ENCODE measurements at regions not wholly inside any gene's neighbourhood (a gene's known extent, or its start where the extent isn't known, plus 50 kb on each side); places are given as distances from the start of the nearest gene placed in this dataset.

- TF ChIP-seq POLR2AphosphoS5 (IDR thresholded peaks at IDR 0.05; ENCODE audit: low read depth, low read length) = no peak
- TF ChIP-seq ETV5 (CRISPR knock-in tag; IDR thresholded peaks at IDR 0.05; ENCODE audit: borderline replicate concordance) = no peak
- TF ChIP-seq, protein P1, sequence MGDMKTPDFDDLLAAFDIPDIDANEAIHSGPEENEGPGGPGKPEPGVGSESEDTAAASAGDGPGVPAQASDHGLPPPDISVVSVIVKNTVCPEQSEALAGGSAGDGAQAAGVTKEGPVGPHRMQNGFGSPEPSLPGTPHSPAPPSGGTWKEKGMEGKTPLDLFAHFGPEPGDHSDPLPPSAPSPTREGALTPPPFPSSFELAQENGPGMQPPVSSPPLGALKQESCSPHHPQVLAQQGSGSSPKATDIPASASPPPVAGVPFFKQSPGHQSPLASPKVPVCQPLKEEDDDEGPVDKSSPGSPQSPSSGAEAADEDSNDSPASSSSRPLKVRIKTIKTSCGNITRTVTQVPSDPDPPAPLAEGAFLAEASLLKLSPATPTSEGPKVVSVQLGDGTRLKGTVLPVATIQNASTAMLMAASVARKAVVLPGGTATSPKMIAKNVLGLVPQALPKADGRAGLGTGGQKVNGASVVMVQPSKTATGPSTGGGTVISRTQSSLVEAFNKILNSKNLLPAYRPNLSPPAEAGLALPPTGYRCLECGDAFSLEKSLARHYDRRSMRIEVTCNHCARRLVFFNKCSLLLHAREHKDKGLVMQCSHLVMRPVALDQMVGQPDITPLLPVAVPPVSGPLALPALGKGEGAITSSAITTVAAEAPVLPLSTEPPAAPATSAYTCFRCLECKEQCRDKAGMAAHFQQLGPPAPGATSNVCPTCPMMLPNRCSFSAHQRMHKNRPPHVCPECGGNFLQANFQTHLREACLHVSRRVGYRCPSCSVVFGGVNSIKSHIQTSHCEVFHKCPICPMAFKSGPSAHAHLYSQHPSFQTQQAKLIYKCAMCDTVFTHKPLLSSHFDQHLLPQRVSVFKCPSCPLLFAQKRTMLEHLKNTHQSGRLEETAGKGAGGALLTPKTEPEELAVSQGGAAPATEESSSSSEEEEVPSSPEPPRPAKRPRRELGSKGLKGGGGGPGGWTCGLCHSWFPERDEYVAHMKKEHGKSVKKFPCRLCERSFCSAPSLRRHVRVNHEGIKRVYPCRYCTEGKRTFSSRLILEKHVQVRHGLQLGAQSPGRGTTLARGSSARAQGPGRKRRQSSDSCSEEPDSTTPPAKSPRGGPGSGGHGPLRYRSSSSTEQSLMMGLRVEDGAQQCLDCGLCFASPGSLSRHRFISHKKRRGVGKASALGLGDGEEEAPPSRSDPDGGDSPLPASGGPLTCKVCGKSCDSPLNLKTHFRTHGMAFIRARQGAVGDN (CRISPR knock-in tag; IDR thresholded peaks at IDR 0.05) = no peak
- TF ChIP-seq, protein P2, sequence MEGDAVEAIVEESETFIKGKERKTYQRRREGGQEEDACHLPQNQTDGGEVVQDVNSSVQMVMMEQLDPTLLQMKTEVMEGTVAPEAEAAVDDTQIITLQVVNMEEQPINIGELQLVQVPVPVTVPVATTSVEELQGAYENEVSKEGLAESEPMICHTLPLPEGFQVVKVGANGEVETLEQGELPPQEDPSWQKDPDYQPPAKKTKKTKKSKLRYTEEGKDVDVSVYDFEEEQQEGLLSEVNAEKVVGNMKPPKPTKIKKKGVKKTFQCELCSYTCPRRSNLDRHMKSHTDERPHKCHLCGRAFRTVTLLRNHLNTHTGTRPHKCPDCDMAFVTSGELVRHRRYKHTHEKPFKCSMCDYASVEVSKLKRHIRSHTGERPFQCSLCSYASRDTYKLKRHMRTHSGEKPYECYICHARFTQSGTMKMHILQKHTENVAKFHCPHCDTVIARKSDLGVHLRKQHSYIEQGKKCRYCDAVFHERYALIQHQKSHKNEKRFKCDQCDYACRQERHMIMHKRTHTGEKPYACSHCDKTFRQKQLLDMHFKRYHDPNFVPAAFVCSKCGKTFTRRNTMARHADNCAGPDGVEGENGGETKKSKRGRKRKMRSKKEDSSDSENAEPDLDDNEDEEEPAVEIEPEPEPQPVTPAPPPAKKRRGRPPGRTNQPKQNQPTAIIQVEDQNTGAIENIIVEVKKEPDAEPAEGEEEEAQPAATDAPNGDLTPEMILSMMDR (CRISPR knock-in tag; IDR thresholded peaks at IDR 0.05) = no peak
- no peak for TF ChIP-seq TBP (CRISPR knock-in tag; IDR thresholded peaks at IDR 0.05)
- no peak for TF ChIP-seq ZNF430 (CRISPR knock-in tag; IDR thresholded peaks at IDR 0.05)
- TF ChIP-seq PLSCR1 (CRISPR knock-in tag; IDR thresholded peaks at IDR 0.05; ENCODE audit: borderline replicate concordance) = no peak
- no peak for TF ChIP-seq CEBPB (IDR thresholded peaks at IDR 0.05; ENCODE audit: borderline replicate concordance, low read depth, low read length)
- TF ChIP-seq ZNF878 (CRISPR knock-in tag; IDR thresholded peaks at IDR 0.05) = no peak
- no peak for TF ChIP-seq POLR2A (IDR thresholded peaks at IDR 0.05; ENCODE audit: insufficient read depth in 1 of 2, low read depth in 2 of 2, low read length in 2 of 2)
- TF ChIP-seq ZHX2 (IDR thresholded peaks at IDR 0.05; ENCODE audit: low read depth) = no peak
- no peak for TF ChIP-seq ZHX2 (CRISPR knock-in tag; IDR thresholded peaks at IDR 0.05; ENCODE audit: borderline replicate concordance)
Measured at GRCh38 chr5:45060724-45061123, 252.0 kb downstream of the MRPS30 start.
